HCT116 (cell line): ENCODE measurements at regions not wholly inside any gene's neighbourhood (a gene's known extent, or its start where the extent isn't known, plus 50 kb on each side); places are given as distances from the start of the nearest gene placed in this dataset.

ENCODE experiments used
- ATAC-seq: fragments of 200-7000 bp; cut with Tn5 transposase; 2 replicates; pipeline ENCODE4 v1.9.1; 2020; ENCODE audit warnings: mild to moderate bottlenecking, moderate library complexity
- BruUV-seq: library from RNA; stranded (reverse); fragments of 400-500 nt; replicated peaks from 2 replicates; lab custom pipeline; 2021; lab: Mats Ljungman, UMichigan
- CTCF ChIA-PET: fragments of 300-600 bp; sonication (Branson Sonifier 250); formaldehyde crosslinking; loops from one replicate; lab custom pipeline; 2021; ENCODE audit warnings: antibody characterized with exemption; lab: Charles Lee
- POLR2A ChIA-PET: fragments of 300-600, 350-600 bp; sonication (Branson Sonifier 250); formaldehyde crosslinking; loops from one replicate; lab custom pipeline; 2021; ENCODE audit warnings: antibody characterized with exemption; lab: Charles Lee
- RAD21 ChIA-PET, 2 experiments: fragments of 300-600 bp; sonication (Branson Sonifier 250); formaldehyde crosslinking; loops; one replicate each; lab custom pipeline; 2023; ENCODE audit warnings: low total read pairs in 2 of 2; ENCODE audit not compliant: uncharacterized antibody in 2 of 2, unreplicated experiment in 2 of 2, low non-redundant PET in 1 of 2; lab: Charles Lee
- DNase-seq: peaks from one replicate; pipeline ENCODE4 v3.0.0-alpha.2; 2010; ENCODE audit warnings: low read depth, low spot score
- H2AFZ ChIP-seq: fragments of 200-600 bp; shearing (Covaris generic), sonication (generic); 2 replicates; pipeline ENCODE4 v1.6.1; 2017; ENCODE audit warnings: low read depth, mixed run types, mixed read lengths, antibody characterized with exemption, low read length; ENCODE audit not compliant: poor library complexity, severe bottlenecking
- H3K27ac ChIP-seq: 2 replicates; pipeline ENCODE4 v1.5.1; 2012; ENCODE audit warnings: low read depth, low read length
- H3K27me3 ChIP-seq: fragments of 200-600 bp; sonication (generic); 2 replicates; pipeline ENCODE4 v1.6.1; 2016; ENCODE audit warnings: mixed run types, low read length, mixed read lengths; ENCODE audit not compliant: insufficient read depth
- H3K36me3 ChIP-seq, 2 experiments: fragments of 200-500 bp in 1 of 2; fragments of 200-600 bp in 1 of 2; sonication (Bioruptor generic) in 1 of 2; sonication (generic) in 1 of 2; 2 replicates each; pipeline versions ENCODE4 v1.5.1 to v1.6.1; 2014 to 2016; ENCODE audit warnings: low read length in 2 of 2, inconsistent platforms in 1 of 2, mixed read lengths in 1 of 2, mixed run types in 1 of 2; ENCODE audit not compliant: insufficient read depth in 2 of 2, control insufficient read depth in 1 of 2
- H3K4me1 ChIP-seq, 2 experiments: fragments of 200-600 bp in 1 of 2; sonication (generic) in 1 of 2; 2 replicates each; pipeline versions ENCODE4 v1.5.1 to v1.6.1; 2012 to 2017; ENCODE audit warnings: low read length in 2 of 2, inconsistent platforms in 1 of 2, mild to moderate bottlenecking in 1 of 2, mixed read lengths in 1 of 2, mixed run types in 1 of 2, moderate library complexity in 1 of 2; ENCODE audit not compliant: insufficient read depth in 2 of 2, control insufficient read depth in 1 of 2
- H3K4me2 ChIP-seq: fragments of 200-600 bp; sonication (generic); 2 replicates; pipeline ENCODE4 v1.6.1; 2017; ENCODE audit warnings: mixed run types, low read length, mixed read lengths
- H3K4me3 ChIP-seq, 2 experiments: fragments of 200-600 bp in 1 of 2; sonication (generic) in 1 of 2; replicated peaks in 1 of 2; 2 replicates each; pipeline ENCODE4 v1.5.1; 2011 to 2016; ENCODE audit warnings: low read length in 2 of 2, control low read depth in 1 of 2, low read depth in 1 of 2, mild to moderate bottlenecking in 1 of 2, mixed read lengths in 1 of 2, mixed run types in 1 of 2
- H3K79me2 ChIP-seq: fragments of 200-600 bp; sonication (generic); 2 replicates; pipeline ENCODE4 v1.6.1; 2017; ENCODE audit warnings: mild to moderate bottlenecking, mixed run types, low read length, moderate library complexity, mixed read lengths; ENCODE audit not compliant: insufficient read depth
- H3K9ac ChIP-seq: fragments of 200-600 bp; sonication (generic); 2 replicates; pipeline ENCODE4 v1.6.1; 2016; ENCODE audit warnings: low read length, mixed read lengths
- H3K9me2 ChIP-seq: fragments of 200-600 bp; sonication (generic), shearing (Covaris generic); 2 replicates; pipeline ENCODE4 v1.6.1; 2017; ENCODE audit warnings: mixed run types, mild to moderate bottlenecking, moderate library complexity; ENCODE audit not compliant: insufficient read depth
- H3K9me3 ChIP-seq, 2 experiments: fragments of 200-500 bp in 1 of 2; fragments of 200-600 bp in 1 of 2; sonication (Bioruptor generic) in 1 of 2; sonication (generic) in 1 of 2; 2 replicates each; pipeline ENCODE4 v1.6.1; 2014 to 2017; ENCODE audit warnings: low read length in 2 of 2, mixed read lengths in 2 of 2, inconsistent platforms in 1 of 2, low read depth in 1 of 2, mild to moderate bottlenecking in 1 of 2, mixed run types in 1 of 2, moderate library complexity in 1 of 2; ENCODE audit not compliant: control insufficient read depth in 1 of 2, insufficient read depth in 1 of 2
- H4K20me1 ChIP-seq: fragments of 200-600 bp; sonication (generic), shearing (Covaris generic); 2 replicates; pipeline ENCODE4 v1.6.1; 2017; ENCODE audit warnings: mixed run types, mild to moderate bottlenecking, moderate library complexity; ENCODE audit not compliant: insufficient read depth
- CBX3 ChIP-seq: IDR thresholded peaks from 2 replicates; pipeline ENCODE4 v1.6.1; 2012; ENCODE audit warnings: low read depth
- CEBPB ChIP-seq: IDR thresholded peaks from 2 replicates; pipeline ENCODE4 v1.6.1; 2012; ENCODE audit warnings: low read depth
- EGR1 ChIP-seq: IDR thresholded peaks from 2 replicates; pipeline ENCODE4 v1.6.1; 2012; ENCODE audit warnings: low read depth
- EZH2 ChIP-seq: fragments of 200-600 bp; sonication (generic); IDR thresholded peaks from 2 replicates; pipeline ENCODE4 v1.6.1; 2017; ENCODE audit warnings: antibody characterized with exemption, mixed run types
- EZH2phosphoT487 ChIP-seq: fragments of 200-600 bp; IDR thresholded peaks from 2 replicates; pipeline ENCODE4 v1.6.1; 2018; ENCODE audit warnings: antibody characterized with exemption, borderline replicate concordance
- FOSL1 ChIP-seq: IDR thresholded peaks from 2 replicates; pipeline ENCODE4 v1.6.1; 2012; ENCODE audit warnings: low read depth
- POLR2A ChIP-seq: IDR thresholded peaks from 2 replicates; pipeline ENCODE4 v1.7.0; 2011; ENCODE audit warnings: borderline replicate concordance; ENCODE audit not compliant: insufficient read depth, insufficient read length; ENCODE audit errors: extremely low read depth
- RAD21 ChIP-seq: IDR thresholded peaks from 2 replicates; pipeline ENCODE4 v1.6.1; 2012; ENCODE audit warnings: low read depth, mild to moderate bottlenecking
- SP1 ChIP-seq: IDR thresholded peaks from 2 replicates; pipeline ENCODE4 v1.6.1; 2012; ENCODE audit warnings: low read depth
- TCF7L2 ChIP-seq: IDR thresholded peaks from 2 replicates; pipeline ENCODE4 v1.7.0; 2011; ENCODE audit warnings: borderline replicate concordance, inconsistent platforms; ENCODE audit not compliant: insufficient read depth, insufficient read length; ENCODE audit errors: extremely low read depth
- ZFX ChIP-seq: fragments of 450-650 bp; IDR thresholded peaks from 2 replicates; pipeline ENCODE4 v1.6.1; 2017
- intact Hi-C: fragments of 100-400 bp; cut with micrococcal nuclease; formaldehyde crosslinking; loops from 2 replicates; pipeline ENCODE4 v1.10.0; 2022
- TF ChIP-seq, protein P1 (sequence below): IDR thresholded peaks from 2 replicates; pipeline ENCODE4 v1.6.1; 2012; ENCODE audit warnings: low read depth

DNA sequence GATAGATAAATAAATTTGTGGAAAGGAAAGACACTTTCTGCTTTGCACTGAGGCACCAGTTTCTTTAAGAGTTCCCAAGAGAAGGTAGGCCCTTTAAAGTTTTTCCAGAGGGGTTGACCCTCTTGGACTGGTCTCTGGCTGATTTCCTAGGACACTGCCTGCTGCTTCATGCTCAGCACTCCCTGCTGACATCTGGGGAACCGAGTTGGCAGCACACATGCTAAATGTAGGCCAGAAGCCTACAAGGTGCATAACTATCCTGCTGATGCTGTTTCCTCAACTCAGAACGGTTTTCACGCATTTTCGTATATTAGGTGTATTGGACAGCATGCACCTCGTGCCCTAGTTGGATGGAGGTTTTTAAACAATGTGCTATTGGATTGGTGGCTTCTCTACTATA is 887.2 kb upstream of the SEL1L start:
- Histone ChIP-seq H3K9me3 (peaks cover 7 to 18% of the 10 kb centered on the region in 2 experiments; a peak in 2 of 4 replicates), H3K27me3 (no peaks in the 10 kb centered on the region), H3K9ac (no peak overlapping the region), H3K4me1 (no peaks in the 10 kb centered on the region), H4K20me1 (no peaks in the 10 kb centered on the region), H3K4me2 (no peak overlapping the region), H2AFZ (no peak overlapping the region), H3K4me3 (no peak overlapping the region), H3K27ac (no peak overlapping the region), H3K79me2 (no peaks in the 10 kb centered on the region), H3K36me3 (no peaks in the 10 kb centered on the region), H3K9me2 (no peaks in the 10 kb centered on the region)
- BruUV-seq, result no TSS peak
- intact Hi-C loops, result no loop called here
- POLR2A ChIA-PET, result no interaction called here
- DNase-seq, result no peak
- no peak for ATAC-seq
- TF ChIP-seq ZFX, result no peak
- no peak for TF ChIP-seq TCF7L2
- TF ChIP-seq EZH2, result no peak
- no peak for TF ChIP-seq RAD21
- no peak for TF ChIP-seq SP1
- TF ChIP-seq CEBPB, result no peak
- no peak for TF ChIP-seq POLR2A
- TF ChIP-seq, protein P1, sequence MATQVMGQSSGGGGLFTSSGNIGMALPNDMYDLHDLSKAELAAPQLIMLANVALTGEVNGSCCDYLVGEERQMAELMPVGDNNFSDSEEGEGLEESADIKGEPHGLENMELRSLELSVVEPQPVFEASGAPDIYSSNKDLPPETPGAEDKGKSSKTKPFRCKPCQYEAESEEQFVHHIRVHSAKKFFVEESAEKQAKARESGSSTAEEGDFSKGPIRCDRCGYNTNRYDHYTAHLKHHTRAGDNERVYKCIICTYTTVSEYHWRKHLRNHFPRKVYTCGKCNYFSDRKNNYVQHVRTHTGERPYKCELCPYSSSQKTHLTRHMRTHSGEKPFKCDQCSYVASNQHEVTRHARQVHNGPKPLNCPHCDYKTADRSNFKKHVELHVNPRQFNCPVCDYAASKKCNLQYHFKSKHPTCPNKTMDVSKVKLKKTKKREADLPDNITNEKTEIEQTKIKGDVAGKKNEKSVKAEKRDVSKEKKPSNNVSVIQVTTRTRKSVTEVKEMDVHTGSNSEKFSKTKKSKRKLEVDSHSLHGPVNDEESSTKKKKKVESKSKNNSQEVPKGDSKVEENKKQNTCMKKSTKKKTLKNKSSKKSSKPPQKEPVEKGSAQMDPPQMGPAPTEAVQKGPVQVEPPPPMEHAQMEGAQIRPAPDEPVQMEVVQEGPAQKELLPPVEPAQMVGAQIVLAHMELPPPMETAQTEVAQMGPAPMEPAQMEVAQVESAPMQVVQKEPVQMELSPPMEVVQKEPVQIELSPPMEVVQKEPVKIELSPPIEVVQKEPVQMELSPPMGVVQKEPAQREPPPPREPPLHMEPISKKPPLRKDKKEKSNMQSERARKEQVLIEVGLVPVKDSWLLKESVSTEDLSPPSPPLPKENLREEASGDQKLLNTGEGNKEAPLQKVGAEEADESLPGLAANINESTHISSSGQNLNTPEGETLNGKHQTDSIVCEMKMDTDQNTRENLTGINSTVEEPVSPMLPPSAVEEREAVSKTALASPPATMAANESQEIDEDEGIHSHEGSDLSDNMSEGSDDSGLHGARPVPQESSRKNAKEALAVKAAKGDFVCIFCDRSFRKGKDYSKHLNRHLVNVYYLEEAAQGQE, result no peak
- no peak for TF ChIP-seq FOSL1
- no peak for TF ChIP-seq CBX3
- TF ChIP-seq EZH2phosphoT487, result no peak
- no peak for TF ChIP-seq EGR1
- RAD21 ChIA-PET, result no interaction called here
- CTCF ChIA-PET, result no interaction called here
